Right ventricle myocardium superior (tissue), 1 donor: ENCODE measurements at regions not wholly inside any gene's neighbourhood (a gene's known extent, or its start where the extent isn't known, plus 50 kb on each side); places are given as distances from the start of the nearest gene placed in this dataset.

Experiments used
- ATAC-seq: fragments of 200-7000 bp; cut with Tn5 transposase; one replicate; pipeline ENCODE4 v1.9.1; 2020; ENCODE audit warnings: mild to moderate bottlenecking; ENCODE audit not compliant: poor library complexity
- DNase-seq: peaks from one replicate; pipeline ENCODE4 v3.0.0-alpha.2; 2020
- intact Hi-C: fragments of 100-400 bp; cut with DNase I; formaldehyde crosslinking; loops from one replicate; pipeline ENCODE4 v1.11.2; 2022
- donor health status: DM: no; HTN: yes; CAD: no; lungs with severe emphysema.

GRCh38 chr4:100970414-100970813 is 376.9 kb downstream of the PPP3CA start:
- DNase-seq, result no peak
- ATAC-seq, result no peak
- intact Hi-C loops, result no loop called here

- intact Hi-C loops, result no loop called here
- ATAC-seq (no peak), DNase-seq (no peak)
These were observed 377.4 kb downstream of the PPP3CA start for GRCh38 chr4:100969925-100970324.

- ATAC-seq (no peak), DNase-seq (no peak)
- intact Hi-C loops, result no loop called here
These were observed 379.3 kb downstream of the PPP3CA start for GRCh38 chr4:100968046-100968445.

GRCh38 chr4:100963627-100964026 is 383.7 kb downstream of the PPP3CA start:
- ATAC-seq (no peak), DNase-seq (no peak)
- intact Hi-C loops, result no loop called here

- ATAC-seq (no peak), DNase-seq (no peak)
- intact Hi-C loops, result no loop called here
These were observed 384.6 kb downstream of the PPP3CA start for GRCh38 chr4:100962698-100963097.

- ATAC-seq (no peak), DNase-seq (no peak)
- intact Hi-C loops, result no loop called here
These were observed 387.1 kb downstream of the PPP3CA start for GRCh38 chr4:100960232-100960631.

GRCh38 chr4:100954046-100954445 is 393.3 kb downstream of the PPP3CA start:
- intact Hi-C loops, result no loop called here
- ATAC-seq, result no peak
- no peak for DNase-seq

GRCh38 chr4:100953616-100954015 is 393.7 kb downstream of the PPP3CA start:
- no peak for DNase-seq
- no peak for ATAC-seq
- intact Hi-C loops, result no loop called here

- ATAC-seq, result no peak
- intact Hi-C loops, result no loop called here
These were observed 394.7 kb downstream of the PPP3CA start for GRCh38 chr4:100952590-100952989.

GRCh38 chr4:100949350-100949935 is 397.9 kb downstream of the PPP3CA start:
- no peak for ATAC-seq
- intact Hi-C loops, result no loop called here
- DNase-seq, result no peak

More at GRCh38 chr4:100952590-100952989, 394.7 kb downstream of the PPP3CA start:
- no peak for DNase-seq

GRCh38 chr4:100948911-100949310 is 398.4 kb downstream of the PPP3CA start:
- no peak for ATAC-seq
- intact Hi-C loops, result no loop called here

GRCh38 chr4:100945789-100946188 is 401.5 kb downstream of the PPP3CA start:
- intact Hi-C loops, result no loop called here
- no peak for DNase-seq
- ATAC-seq, result no peak

More at GRCh38 chr4:100948911-100949310, 398.4 kb downstream of the PPP3CA start:
- DNase-seq, result no peak

GRCh38 chr4:100938698-100939097 is 408.6 kb downstream of the PPP3CA start:
- no peak for DNase-seq
- intact Hi-C loops, result no loop called here
- ATAC-seq, result no peak

GRCh38 chr4:100936661-100937375 is 410.5 kb downstream of the PPP3CA start:
- DNase-seq (no peak), ATAC-seq (no peak)
- intact Hi-C loops, result no loop called here

- intact Hi-C loops, result no loop called here
- ATAC-seq (no peak), DNase-seq (no peak)
These were observed 412.2 kb downstream of the PPP3CA start for GRCh38 chr4:100935090-100935489.

GRCh38 chr4:100933628-100934027 is 413.7 kb downstream of the PPP3CA start:
- DNase-seq, result no peak
- intact Hi-C loops, result no loop called here
- no peak for ATAC-seq

GRCh38 chr4:100929758-100930157 is 411.9 kb upstream of the EMCN start:
- DNase-seq (no peak), ATAC-seq (no peak)
- intact Hi-C loops, result no loop called here

- intact Hi-C loops, result no loop called here
- DNase-seq (no peak), ATAC-seq (no peak)
These were observed 411.3 kb upstream of the EMCN start for GRCh38 chr4:100929135-100929534.

GRCh38 chr4:100926039-100926717 is 408.4 kb upstream of the EMCN start:
- DNase-seq (no peak), ATAC-seq (no peak)
- intact Hi-C loops, result no loop called here

GRCh38 chr4:100913685-100914084 is 395.9 kb upstream of the EMCN start:
- DNase-seq (no peak), ATAC-seq (no peak)
- intact Hi-C loops, result no loop called here
